ENCODE measurements at regions not wholly inside any gene's neighbourhood (a gene's known extent, or its start where the extent isn't known, plus 50 kb on each side); places are given as distances from the start of the nearest gene placed in this dataset.

GRCh38 chr6:163662604-163663225 lies 248.2 kb downstream of the QKI start:
- Histone ChIP-seq H3K27ac (ENCODE audit: low read depth, low read length) (no peak overlapping the region), H3K36me3 (ENCODE audit: control insufficient read depth, low read length) (no peaks in the 10 kb centered on the region), H3K27me3 (ENCODE audit: control insufficient read depth, low read length) (peaks cover 23% of the 10 kb centered on the region), H3K4me2 (ENCODE audit: low read length) (no peak overlapping the region), H3K79me2 (ENCODE audit: control insufficient read depth, low read length) (no peaks in the 10 kb centered on the region), H3F3A (ENCODE audit: control insufficient read depth, insufficient read depth) (peaks cover 5% of the 10 kb centered on the region; the same call in 1 of the 2 replicates), H3K4me3 (ENCODE audit: low read length) (no peak overlapping the region), H3K9me2 (replicated peaks; ENCODE audit: control insufficient read depth, low read length) (no peaks in the 10 kb centered on the region), H4K20me1 (ENCODE audit: control insufficient read depth, insufficient read depth, low read depth, low read length) (no peaks in the 10 kb centered on the region), H3K4me1 (ENCODE audit: control insufficient read depth, low read length) (peaks cover 27% of the 10 kb centered on the region), H3K9me3 (ENCODE audit: control insufficient read depth, insufficient read depth, low read length) (no peaks in the 10 kb centered on the region)
- no peak for TF ChIP-seq EZH2phosphoT487 (IDR thresholded peaks at IDR 0.05; ENCODE audit: borderline replicate concordance, low read length)

- Histone ChIP-seq H3K9me2 (replicated peaks; ENCODE audit: control insufficient read depth, low read length) (no peaks in the 10 kb centered on the region), H3K27me3 (ENCODE audit: control insufficient read depth, low read length) (peaks cover 23% of the 10 kb centered on the region), H3K36me3 (ENCODE audit: control insufficient read depth, low read length) (no peaks in the 10 kb centered on the region), H3F3A (ENCODE audit: control insufficient read depth, insufficient read depth) (no peaks in the 10 kb centered on the region), H3K9me3 (ENCODE audit: control insufficient read depth, insufficient read depth, low read length) (no peaks in the 10 kb centered on the region), H3K4me3 (ENCODE audit: low read length) (no peak overlapping the region), H3K4me2 (ENCODE audit: low read length) (no peak overlapping the region), H3K27ac (ENCODE audit: low read depth, low read length) (no peak overlapping the region), H3K4me1 (ENCODE audit: control insufficient read depth, low read length) (peaks cover 13% of the 10 kb centered on the region), H3K79me2 (ENCODE audit: control insufficient read depth, low read length) (no peaks in the 10 kb centered on the region), H4K20me1 (ENCODE audit: control insufficient read depth, insufficient read depth, low read depth, low read length) (no peaks in the 10 kb centered on the region)
- TF ChIP-seq CTCF (IDR thresholded peaks at IDR 0.05; ENCODE audit: low read depth, low read length, poor library complexity, severe bottlenecking) (no peak), EZH2phosphoT487 (IDR thresholded peaks at IDR 0.05; ENCODE audit: borderline replicate concordance, low read length) (no peak)
Measured at GRCh38 chr6:163661272-163661671, 246.8 kb downstream of the QKI start.

- Histone ChIP-seq H3K4me2 (ENCODE audit: low read length) (no peak overlapping the region), H3F3A (ENCODE audit: control insufficient read depth, insufficient read depth) (no peaks in the 10 kb centered on the region), H3K36me3 (ENCODE audit: control insufficient read depth, low read length) (no peaks in the 10 kb centered on the region), H3K4me3 (ENCODE audit: low read length) (no peak overlapping the region), H3K9me2 (replicated peaks; ENCODE audit: control insufficient read depth, low read length) (no peaks in the 10 kb centered on the region), H3K27me3 (ENCODE audit: control insufficient read depth, low read length) (peaks cover 26% of the 10 kb centered on the region), H3K27ac (ENCODE audit: low read depth, low read length) (no peak overlapping the region), H3K9me3 (ENCODE audit: control insufficient read depth, insufficient read depth, low read length) (no peaks in the 10 kb centered on the region), H4K20me1 (ENCODE audit: control insufficient read depth, insufficient read depth, low read depth, low read length) (no peaks in the 10 kb centered on the region), H3K79me2 (ENCODE audit: control insufficient read depth, low read length) (no peaks in the 10 kb centered on the region), H3K4me1 (ENCODE audit: control insufficient read depth, low read length) (peaks cover 10% of the 10 kb centered on the region)
- TF ChIP-seq CTCF (IDR thresholded peaks at IDR 0.05; ENCODE audit: low read depth, low read length, poor library complexity, severe bottlenecking) (no peak), EZH2phosphoT487 (IDR thresholded peaks at IDR 0.05; ENCODE audit: borderline replicate concordance, low read length) (no peak)
Measured at GRCh38 chr6:163659803-163660202, 245.3 kb downstream of the QKI start.

GRCh38 chr6:163655217-163656121 lies 241.0 kb downstream of the QKI start:
- Histone ChIP-seq H4K20me1 (ENCODE audit: control insufficient read depth, insufficient read depth, low read depth, low read length) (no peaks in the 10 kb centered on the region), H3K27ac (ENCODE audit: low read depth, low read length) (no peak overlapping the region), H3K4me3 (ENCODE audit: low read length) (no peak overlapping the region), H3K27me3 (ENCODE audit: control insufficient read depth, low read length) (peaks cover 20% of the 10 kb centered on the region), H3K4me1 (ENCODE audit: control insufficient read depth, low read length) (no peaks in the 10 kb centered on the region), H3K9me2 (replicated peaks; ENCODE audit: control insufficient read depth, low read length) (no peaks in the 10 kb centered on the region), H3K4me2 (ENCODE audit: low read length) (no peak overlapping the region), H3K36me3 (ENCODE audit: control insufficient read depth, low read length) (no peaks in the 10 kb centered on the region), H3K79me2 (ENCODE audit: control insufficient read depth, low read length) (no peaks in the 10 kb centered on the region), H3F3A (ENCODE audit: control insufficient read depth, insufficient read depth) (no peaks in the 10 kb centered on the region), H3K9me3 (ENCODE audit: control insufficient read depth, insufficient read depth, low read length) (no peaks in the 10 kb centered on the region)
- TF ChIP-seq CTCF (IDR thresholded peaks at IDR 0.05; ENCODE audit: low read depth, low read length, poor library complexity, severe bottlenecking) = no peak
- no peak for TF ChIP-seq EZH2phosphoT487 (IDR thresholded peaks at IDR 0.05; ENCODE audit: borderline replicate concordance, low read length)
